CD14-positive monocyte (primary cell): ENCODE measurements at regions not wholly inside any gene's neighbourhood (a gene's known extent, or its start where the extent isn't known, plus 50 kb on each side); places are given as distances from the start of the nearest gene placed in this dataset.

Experiments
- DNase-seq, 3 donors: peaks; one replicate each; pipeline ENCODE4 v3.0.0-alpha.2; 2011 to 2022
- H2AFZ ChIP-seq: 2 replicates; pipeline ENCODE4 v1.6.0; 2012; ENCODE audit warnings: mild to moderate bottlenecking, low read depth, low read length, inconsistent platforms; ENCODE audit not compliant: insufficient read depth, poor library complexity, severe bottlenecking
- H3K27ac ChIP-seq, 2 donors: 1 replicate in 1 of 2; 2 replicates in 1 of 2; pipeline ENCODE4 v1.5.1; 2012 to 2013; ENCODE audit warnings: low read length in 2 of 2, control low read depth in 1 of 2, inconsistent platforms in 1 of 2, low read depth in 1 of 2, mild to moderate bottlenecking in 1 of 2
- H3K27me3 ChIP-seq, 2 donors: one replicate each; pipeline versions ENCODE4 v1.6.0 to v1.6.1; 2011 to 2013; ENCODE audit warnings: low read length in 2 of 2; ENCODE audit not compliant: control insufficient read depth in 2 of 2, insufficient read depth in 2 of 2
- H3K36me3 ChIP-seq, 2 donors: replicated peaks in 1 of 2; 1 replicate in 1 of 2; 2 replicates in 1 of 2; pipeline versions ENCODE4 v1.5.1 to v1.6.1; 2012 to 2013; ENCODE audit warnings: low read length in 2 of 2, control low read depth in 1 of 2, inconsistent platforms in 1 of 2, mild to moderate bottlenecking in 1 of 2; ENCODE audit not compliant: insufficient read depth in 2 of 2, control insufficient read depth in 1 of 2
- H3K4me1 ChIP-seq, 2 donors: 1 replicate in 1 of 2; 2 replicates in 1 of 2; pipeline versions ENCODE4 v1.5.1 to v1.6.1; 2012 to 2013; ENCODE audit warnings: low read length in 2 of 2, control low read depth in 1 of 2, inconsistent platforms in 1 of 2, mild to moderate bottlenecking in 1 of 2, moderate library complexity in 1 of 2; ENCODE audit not compliant: insufficient read depth in 2 of 2, control insufficient read depth in 1 of 2
- H3K4me2 ChIP-seq: replicated peaks from 2 replicates; pipeline ENCODE3; 2012; ENCODE audit warnings: low read length, moderate library complexity, mild to moderate bottlenecking; ENCODE audit not compliant: poor library complexity, severe bottlenecking; ENCODE audit errors: extremely low read depth
- H3K4me3 ChIP-seq, 3 experiments: fragments of 200-600 bp in 1 of 3; sonication (generic) in 1 of 3; replicated peaks in 1 of 3; 1 replicate in 2 of 3; 2 replicates in 1 of 3; pipeline ENCODE4 v1.5.1; 2011 to 2013; ENCODE audit warnings: low read length in 3 of 3, mild to moderate bottlenecking in 3 of 3, control low read depth in 2 of 3, low read depth in 2 of 3, inconsistent platforms in 1 of 3, moderate library complexity in 1 of 3
- H3K79me2 ChIP-seq: 2 replicates; pipeline ENCODE4 v1.6.0; 2012; ENCODE audit warnings: mild to moderate bottlenecking, control low read depth, inconsistent platforms, low read length, moderate library complexity; ENCODE audit not compliant: insufficient read depth
- H3K9ac ChIP-seq: 2 replicates; pipeline ENCODE4 v1.6.0; 2017; ENCODE audit warnings: low read length, mild to moderate bottlenecking; ENCODE audit not compliant: insufficient read depth, poor library complexity, severe bottlenecking
- H3K9me3 ChIP-seq, 2 donors: replicated peaks in 1 of 2; 1 replicate in 1 of 2; 2 replicates in 1 of 2; pipeline versions ENCODE4 v1.5.1 to v1.6.1; 2012 to 2013; ENCODE audit warnings: low read length in 2 of 2, control low read depth in 1 of 2; ENCODE audit not compliant: control insufficient read depth in 1 of 2, insufficient read depth in 1 of 2
- H4K20me1 ChIP-seq: 2 replicates; pipeline ENCODE4 v1.6.0; 2012; ENCODE audit warnings: mild to moderate bottlenecking, low read length, control low read depth, moderate library complexity; ENCODE audit not compliant: insufficient read depth
- H3K27ac Mint-ChIP-seq, 7 donors: one replicate each; pipeline ENCODE4 v1.8.0; 2020; ENCODE audit warnings: mild to moderate bottlenecking in 7 of 7, mixed read lengths in 7 of 7, moderate library complexity in 6 of 7, inconsistent platforms in 2 of 7
- H3K27me3 Mint-ChIP-seq, 3 donors: one replicate each; pipeline ENCODE4 v1.8.0; 2021 to 2022; ENCODE audit warnings: low read depth in 3 of 3, mild to moderate bottlenecking in 3 of 3, mixed read lengths in 3 of 3, moderate library complexity in 3 of 3, inconsistent platforms in 1 of 3
- H3K36me3 Mint-ChIP-seq, 2 donors: one replicate each; pipeline ENCODE4 v1.8.0; 2020; ENCODE audit warnings: mixed read lengths in 2 of 2, inconsistent platforms in 1 of 2, mild to moderate bottlenecking in 1 of 2
- H3K4me1 Mint-ChIP-seq: one replicate; pipeline ENCODE4 v1.8.0; 2020; ENCODE audit warnings: mild to moderate bottlenecking, mixed read lengths
- H3K4me3 Mint-ChIP-seq, 2 donors: one replicate each; pipeline ENCODE4 v1.8.0; 2020; ENCODE audit warnings: mild to moderate bottlenecking in 2 of 2, mixed read lengths in 2 of 2, moderate library complexity in 1 of 2
- H3K9me3 Mint-ChIP-seq, 7 donors: one replicate each; pipeline ENCODE4 v1.8.0; 2020 to 2022; ENCODE audit warnings: mixed read lengths in 7 of 7, mild to moderate bottlenecking in 6 of 7, moderate library complexity in 6 of 7, inconsistent platforms in 2 of 7
- CTCF ChIP-seq: fragments of 200-600 bp; IDR thresholded peaks from one replicate; pipeline ENCODE4 v1.8.0; 2022; ENCODE audit warnings: antibody characterized with exemption, mild to moderate bottlenecking
- WGBS: methylation state at CpG from one replicate; pipeline ENCODE4 v1.1.5; 2013; ENCODE audit warnings: missing lambda C conversion rate; ENCODE audit not compliant: insufficient coverage; 5-methylcytosine and 5-hydroxymethylcytosine counted together
- intact Hi-C, 2 donors: fragments of 100-400 bp; cut with micrococcal nuclease; formaldehyde crosslinking; loops; one replicate each; pipeline versions ENCODE4 v1.15.0 to v1.15.1; 2023

GRCh38 chr2:120519469-120519868 is 173.5 kb downstream of the INHBB start:
- peaks cover 0 to 3% (median 0%) of the 10 kb centered on the region in 7 donors for H3K9me3 Mint-ChIP-seq
- no peaks in the 10 kb centered on the region for H3K4me1 Mint-ChIP-seq
- peaks cover 17 to 29% (median 25%) of the 10 kb centered on the region in 3 donors for H3K27me3 Mint-ChIP-seq
- no peaks in the 10 kb centered on the region for H3K36me3 ChIP-seq
- H3K9me3 ChIP-seq, result no peaks in the 10 kb centered on the region
- no peaks in the 10 kb centered on the region for H3K79me2 ChIP-seq
- H3K36me3 Mint-ChIP-seq, result no peaks in the 10 kb centered on the region
- no peak overlapping the region for H3K4me3 Mint-ChIP-seq
- H3K4me1 ChIP-seq, result no peaks in the 10 kb centered on the region
- H3K27ac ChIP-seq, result no peak overlapping the region
- H4K20me1 ChIP-seq, result no peaks in the 10 kb centered on the region
- no peak overlapping the region for H3K9ac ChIP-seq
- H3K27me3 ChIP-seq, result peaks cover 0 to 17% of the 10 kb centered on the region in 2 donors
- H3K4me3 ChIP-seq, result no peak overlapping the region
- intact Hi-C loops, result no loop called here
- TF ChIP-seq CTCF, result no peak
- H3K4me2 ChIP-seq, result no peak overlapping the region
- WGBS, result 100% methylated on average over 3 of the region's 6 CpGs
- H3K27ac Mint-ChIP-seq, result no peak overlapping the region
- DNase-seq, result no peak
- no peak overlapping the region for H2AFZ ChIP-seq

- Histone ChIP-seq H2AFZ (no peak overlapping the region), H3K4me2 (no peak overlapping the region), H3K9me3 (no peaks in the 10 kb centered on the region), H3K4me3 (no peak overlapping the region), H3K36me3 (no peaks in the 10 kb centered on the region), H3K79me2 (no peaks in the 10 kb centered on the region), H3K27ac (no peak overlapping the region), H3K27me3 (peaks cover 0 to 17% of the 10 kb centered on the region in 2 donors), H4K20me1 (no peaks in the 10 kb centered on the region), H3K9ac (no peak overlapping the region), H3K4me1 (no peaks in the 10 kb centered on the region)
- Mint-ChIP-seq H3K9me3 (peaks cover 0 to 3% (median 0%) of the 10 kb centered on the region in 7 donors), H3K4me1 (no peaks in the 10 kb centered on the region), H3K4me3 (no peak overlapping the region), H3K27me3 (peaks cover 18 to 23% (median 23%) of the 10 kb centered on the region in 3 donors), H3K27ac (no peak overlapping the region), H3K36me3 (no peaks in the 10 kb centered on the region)
- TF ChIP-seq CTCF, result no peak
- DNase-seq, result no peak
- 100% methylated on average over 1 of the region's 5 CpGs for WGBS
- intact Hi-C loops, result no loop called here
Observed at GRCh38 chr2:120520454-120520853, 174.5 kb downstream of the INHBB start.
